Adrenal gland (tissue), 5 donors: ENCODE measurements at regions not wholly inside any gene's neighbourhood (a gene's known extent, or its start where the extent isn't known, plus 50 kb on each side); places are given as distances from the start of the nearest gene placed in this dataset.

Experiments used
- CTCF ChIP-seq, 6 experiments: fragments of 450-650 bp in 4 of 6; fragments of 200-600 bp in 2 of 6; sonication (generic) in 1 of 6; IDR thresholded peaks; 1 replicate in 5 of 6; 2 replicates in 1 of 6; pipeline versions ENCODE4 v1.5.1 to v1.8.0; 2016 to 2021; ENCODE audit warnings: antibody characterized with exemption in 6 of 6, mild to moderate bottlenecking in 2 of 6, moderate library complexity in 1 of 6
- POLR2A ChIP-seq, 2 donors: fragments of 450-650 bp; IDR thresholded peaks; one replicate each; pipeline ENCODE4 v1.6.1; 2017; ENCODE audit warnings: antibody characterized with exemption in 2 of 2, mild to moderate bottlenecking in 2 of 2, moderate library complexity in 1 of 2
- donor health status: DM: no; HTN: no; CAD: no.

GRCh38 chr5:96228408-96228807, 204.6 kb downstream of the PCSK1 start:
- TF ChIP-seq CTCF (IDR thresholded peaks at IDR 0.05) (no peak), POLR2A (IDR thresholded peaks at IDR 0.05) (no peak)
